ENCODE measurements at regions not wholly inside any gene's neighbourhood (a gene's known extent, or its start where the extent isn't known, plus 50 kb on each side); places are given as distances from the start of the nearest gene placed in this dataset.
"Not testable (repeated sequence)": the region's sequence is repeated elsewhere in the genome, so short reads cannot be mapped to it uniquely, and the experiment has no call there.

GRCh38 chr15:36075333-36075732 lies 504.1 kb upstream of the CDIN1 start:
- no peak for DNase-seq (ENCODE audit: low spot score)

- DNase-seq (ENCODE audit: low spot score) = no peak
These were observed 500.4 kb upstream of the CDIN1 start for GRCh38 chr15:36079021-36079420.

GRCh38 chr15:36080759-36081158 lies 498.7 kb upstream of the CDIN1 start:
- no peak for DNase-seq (ENCODE audit: low spot score)

GRCh38 chr15:36090286-36090946 lies 489.0 kb upstream of the CDIN1 start:
- no peak for DNase-seq (ENCODE audit: low spot score)

GRCh38 chr15:36106640-36107335 lies 472.6 kb upstream of the CDIN1 start:
- no peak for DNase-seq (ENCODE audit: low spot score)

GRCh38 chr15:36108541-36108940 lies 470.9 kb upstream of the CDIN1 start:
- DNase-seq (ENCODE audit: low spot score) = no peak

GRCh38 chr15:36109943-36110658 lies 469.3 kb upstream of the CDIN1 start:
- no peak for DNase-seq (ENCODE audit: low spot score)

- no peak for DNase-seq (ENCODE audit: low spot score)
These were observed 468.8 kb upstream of the CDIN1 start for GRCh38 chr15:36110659-36110993.

- no peak for DNase-seq (ENCODE audit: low spot score)
These were observed 462.1 kb upstream of the CDIN1 start for GRCh38 chr15:36117296-36117787.

GRCh38 chr15:36126194-36126593 lies 453.2 kb upstream of the CDIN1 start:
- no peak for DNase-seq (ENCODE audit: low spot score)

- DNase-seq (ENCODE audit: low spot score) = no peak
These were observed 448.6 kb upstream of the CDIN1 start for GRCh38 chr15:36130641-36131310.

GRCh38 chr15:36133742-36134141 lies 445.7 kb upstream of the CDIN1 start:
- no peak for DNase-seq (ENCODE audit: low spot score)

GRCh38 chr15:36136049-36136448 lies 443.4 kb upstream of the CDIN1 start:
- no peak for DNase-seq (ENCODE audit: low spot score)

- DNase-seq (ENCODE audit: low spot score) = no peak
These were observed 426.5 kb upstream of the CDIN1 start for GRCh38 chr15:36152936-36153335.

GRCh38 chr15:36156879-36157427 lies 422.5 kb upstream of the CDIN1 start:
- DNase-seq (ENCODE audit: low spot score) = no peak

- no peak for DNase-seq (ENCODE audit: low spot score)
These were observed 419.1 kb upstream of the CDIN1 start for GRCh38 chr15:36160351-36160750.

- no peak for DNase-seq (ENCODE audit: low spot score)
These were observed 418.3 kb upstream of the CDIN1 start for GRCh38 chr15:36161108-36161507.

- DNase-seq (ENCODE audit: low spot score) = no peak
These were observed 417.6 kb upstream of the CDIN1 start for GRCh38 chr15:36161771-36162212.

- not testable (repeated sequence) for DNase-seq (ENCODE audit: low spot score)
These were observed 415.4 kb upstream of the CDIN1 start for GRCh38 chr15:36163983-36164382.

- DNase-seq (ENCODE audit: low spot score) = no peak
These were observed 406.5 kb upstream of the CDIN1 start for GRCh38 chr15:36172955-36173354.

- DNase-seq (ENCODE audit: low spot score) = no peak
These were observed 404.2 kb upstream of the CDIN1 start for GRCh38 chr15:36175186-36175740.

Data from ureter (tissue), 1 donor.